Superior temporal gyrus (tissue), 1 donor: ENCODE measurements at regions not wholly inside any gene's neighbourhood (a gene's known extent, or its start where the extent isn't known, plus 50 kb on each side); places are given as distances from the start of the nearest gene placed in this dataset.

Experiments
- DNase-seq: peaks from one replicate; pipeline ENCODE4 v3.0.0-alpha.2; 2016; ENCODE audit errors: extremely low spot score

- no peak for DNase-seq
Observed at GRCh38 chr12:70154960-70155589, 88.2 kb upstream of the CNOT2 start.

- no peak for DNase-seq
Observed at GRCh38 chr12:70157099-70157498, 86.1 kb upstream of the CNOT2 start.

- no peak for DNase-seq
Observed at GRCh38 chr12:70165450-70165849, 77.8 kb upstream of the CNOT2 start.

GRCh38 chr12:70176290-70176689 is 66.9 kb upstream of the CNOT2 start:
- no peak for DNase-seq

- no peak for DNase-seq
Observed at GRCh38 chr12:70177631-70178030, 65.6 kb upstream of the CNOT2 start.

GRCh38 chr12:70178038-70178437 is 65.2 kb upstream of the CNOT2 start:
- peak; percentile 92 for DNase-seq

GRCh38 chr12:70180130-70180529 is 63.1 kb upstream of the CNOT2 start:
- DNase-seq, result peak; percentile 90

GRCh38 chr12:70185301-70185700 is 57.9 kb upstream of the CNOT2 start:
- no peak for DNase-seq

GRCh38 chr12:70186436-70186835 is 56.8 kb upstream of the CNOT2 start:
- DNase-seq, result no peak

GRCh38 chr12:70190262-70191010 is 52.8 kb upstream of the CNOT2 start:
- DNase-seq, result no peak
